Astrocyte (in vitro differentiated cells and primary cell): ENCODE measurements at regions not wholly inside any gene's neighbourhood (a gene's known extent, or its start where the extent isn't known, plus 50 kb on each side); places are given as distances from the start of the nearest gene placed in this dataset.

ENCODE experiments used
- EZH2 ChIP-seq: IDR thresholded peaks from 2 replicates; pipeline ENCODE4 v1.6.1; 2012; ENCODE audit warnings: mild to moderate bottlenecking, low read length, inconsistent platforms; ENCODE audit not compliant: insufficient read depth
- TF ChIP-seq, protein P1 (sequence below): IDR thresholded peaks from 2 replicates; pipeline ENCODE4 v1.5.1; 2011; ENCODE audit warnings: low read depth, mild to moderate bottlenecking, inconsistent platforms, low read length, moderate library complexity; ENCODE audit not compliant: insufficient read depth

DNA sequence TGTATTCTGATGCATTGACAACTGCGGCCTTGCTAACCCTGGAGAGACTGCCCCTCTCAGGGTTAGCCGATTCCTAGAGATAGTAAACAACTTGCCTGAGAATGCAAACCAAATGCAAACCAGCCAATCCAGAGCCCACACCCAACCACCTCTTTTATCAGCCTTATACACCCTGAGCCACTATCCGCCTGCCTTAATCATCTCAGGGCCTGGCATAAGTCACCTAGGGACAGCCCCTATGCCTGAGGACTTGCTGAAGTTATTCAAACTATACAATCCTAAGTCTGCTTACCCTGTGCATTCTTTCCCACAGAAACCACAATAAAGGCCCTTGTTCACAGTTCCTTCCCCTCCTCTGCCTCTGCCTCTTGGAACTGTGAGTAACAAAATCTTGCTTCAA, 177.2 kb downstream of the KCNA5 start:
- TF ChIP-seq, protein P1, sequence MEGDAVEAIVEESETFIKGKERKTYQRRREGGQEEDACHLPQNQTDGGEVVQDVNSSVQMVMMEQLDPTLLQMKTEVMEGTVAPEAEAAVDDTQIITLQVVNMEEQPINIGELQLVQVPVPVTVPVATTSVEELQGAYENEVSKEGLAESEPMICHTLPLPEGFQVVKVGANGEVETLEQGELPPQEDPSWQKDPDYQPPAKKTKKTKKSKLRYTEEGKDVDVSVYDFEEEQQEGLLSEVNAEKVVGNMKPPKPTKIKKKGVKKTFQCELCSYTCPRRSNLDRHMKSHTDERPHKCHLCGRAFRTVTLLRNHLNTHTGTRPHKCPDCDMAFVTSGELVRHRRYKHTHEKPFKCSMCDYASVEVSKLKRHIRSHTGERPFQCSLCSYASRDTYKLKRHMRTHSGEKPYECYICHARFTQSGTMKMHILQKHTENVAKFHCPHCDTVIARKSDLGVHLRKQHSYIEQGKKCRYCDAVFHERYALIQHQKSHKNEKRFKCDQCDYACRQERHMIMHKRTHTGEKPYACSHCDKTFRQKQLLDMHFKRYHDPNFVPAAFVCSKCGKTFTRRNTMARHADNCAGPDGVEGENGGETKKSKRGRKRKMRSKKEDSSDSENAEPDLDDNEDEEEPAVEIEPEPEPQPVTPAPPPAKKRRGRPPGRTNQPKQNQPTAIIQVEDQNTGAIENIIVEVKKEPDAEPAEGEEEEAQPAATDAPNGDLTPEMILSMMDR: no peak
- TF ChIP-seq EZH2: no peak
